MM.1S (cell line): ENCODE measurements at regions not wholly inside any gene's neighbourhood (a gene's known extent, or its start where the extent isn't known, plus 50 kb on each side); places are given as distances from the start of the nearest gene placed in this dataset.

Experiments
- EZH2 ChIP-seq: fragments of 300-600 bp; sonication (generic); optimal IDR thresholded peaks from 2 replicates; pipeline ENCODE3; 2017; ENCODE audit warnings: low read depth, mild to moderate bottlenecking, antibody characterized with exemption, low read length, mixed read lengths
- TF ChIP-seq, protein P1 (sequence below): fragments of 300-600 bp; sonication (generic); IDR thresholded peaks from 2 replicates; pipeline ENCODE4 v1.5.1; 2016; ENCODE audit warnings: antibody characterized with exemption, low read length, mixed read lengths

DNA sequence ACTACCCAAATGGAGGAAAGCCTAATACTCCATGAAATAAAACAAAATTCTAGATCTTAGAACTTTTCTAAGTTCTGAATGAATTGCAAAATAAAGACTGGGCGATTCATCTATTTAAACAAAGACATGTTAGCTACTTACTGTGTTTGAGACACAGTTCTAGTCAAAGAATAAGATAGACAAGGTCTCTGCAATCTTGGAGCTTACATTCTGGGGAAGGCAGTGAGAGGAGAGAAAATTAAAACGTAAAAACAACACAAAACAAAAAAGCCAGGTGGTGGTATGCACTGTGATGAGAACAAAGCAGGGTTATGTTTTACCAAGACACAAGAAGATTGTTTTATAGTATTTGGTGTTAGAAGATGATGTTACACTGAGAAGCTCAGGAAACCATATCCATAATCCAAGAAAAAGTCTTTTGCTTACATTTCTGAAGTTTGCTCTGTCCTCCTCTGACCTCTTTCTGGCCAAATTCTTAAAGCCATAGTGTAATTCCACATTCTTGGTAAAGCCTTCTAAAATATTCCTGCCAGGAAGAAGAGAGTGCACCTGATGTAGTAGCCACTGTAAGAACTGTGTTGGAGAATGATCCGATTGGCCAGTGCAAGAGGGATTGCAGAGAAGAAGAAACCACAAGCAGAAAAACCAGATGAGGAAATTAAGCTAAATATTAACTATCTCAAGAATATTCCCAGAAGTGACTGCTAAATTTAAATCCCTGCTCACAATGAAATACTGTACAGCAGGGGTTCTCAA lies 218.4 kb downstream of the PCSK1 start:
- TF ChIP-seq, protein P1, sequence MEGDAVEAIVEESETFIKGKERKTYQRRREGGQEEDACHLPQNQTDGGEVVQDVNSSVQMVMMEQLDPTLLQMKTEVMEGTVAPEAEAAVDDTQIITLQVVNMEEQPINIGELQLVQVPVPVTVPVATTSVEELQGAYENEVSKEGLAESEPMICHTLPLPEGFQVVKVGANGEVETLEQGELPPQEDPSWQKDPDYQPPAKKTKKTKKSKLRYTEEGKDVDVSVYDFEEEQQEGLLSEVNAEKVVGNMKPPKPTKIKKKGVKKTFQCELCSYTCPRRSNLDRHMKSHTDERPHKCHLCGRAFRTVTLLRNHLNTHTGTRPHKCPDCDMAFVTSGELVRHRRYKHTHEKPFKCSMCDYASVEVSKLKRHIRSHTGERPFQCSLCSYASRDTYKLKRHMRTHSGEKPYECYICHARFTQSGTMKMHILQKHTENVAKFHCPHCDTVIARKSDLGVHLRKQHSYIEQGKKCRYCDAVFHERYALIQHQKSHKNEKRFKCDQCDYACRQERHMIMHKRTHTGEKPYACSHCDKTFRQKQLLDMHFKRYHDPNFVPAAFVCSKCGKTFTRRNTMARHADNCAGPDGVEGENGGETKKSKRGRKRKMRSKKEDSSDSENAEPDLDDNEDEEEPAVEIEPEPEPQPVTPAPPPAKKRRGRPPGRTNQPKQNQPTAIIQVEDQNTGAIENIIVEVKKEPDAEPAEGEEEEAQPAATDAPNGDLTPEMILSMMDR = no peak
- TF ChIP-seq EZH2 = no peak
